Fibroblast of villous mesenchyme (primary cell): ENCODE measurements at regions not wholly inside any gene's neighbourhood (a gene's known extent, or its start where the extent isn't known, plus 50 kb on each side); places are given as distances from the start of the nearest gene placed in this dataset.

Experiments used
- DNase-seq: peaks from one replicate; pipeline ENCODE4 v3.0.0-alpha.2; 2010; ENCODE audit warnings: low read depth
- H3K4me3 ChIP-seq: 2 replicates; pipeline ENCODE4 v1.5.1; 2011; ENCODE audit warnings: low read depth, mild to moderate bottlenecking, low read length
- CTCF ChIP-seq: IDR thresholded peaks from 2 replicates; pipeline ENCODE4 v1.5.1; 2012; ENCODE audit warnings: low read depth, mild to moderate bottlenecking, low read length; ENCODE audit not compliant: insufficient read depth

GRCh38 chr16:88283596-88283995 is 99.2 kb upstream of the ZNF469 start:
- no peak for DNase-seq
- H3K4me3 ChIP-seq = no peak overlapping the region

GRCh38 chr16:88284101-88284500 is 98.7 kb upstream of the ZNF469 start:
- no peak overlapping the region for H3K4me3 ChIP-seq
- no peak for DNase-seq
- no peak for TF ChIP-seq CTCF

More at GRCh38 chr16:88283596-88283995, 99.2 kb upstream of the ZNF469 start:
- no peak for TF ChIP-seq CTCF

GRCh38 chr16:88284626-88285513 is 97.9 kb upstream of the ZNF469 start:
- H3K4me3 ChIP-seq = no peak overlapping the region
- no peak for TF ChIP-seq CTCF
- DNase-seq = no peak

DNA sequence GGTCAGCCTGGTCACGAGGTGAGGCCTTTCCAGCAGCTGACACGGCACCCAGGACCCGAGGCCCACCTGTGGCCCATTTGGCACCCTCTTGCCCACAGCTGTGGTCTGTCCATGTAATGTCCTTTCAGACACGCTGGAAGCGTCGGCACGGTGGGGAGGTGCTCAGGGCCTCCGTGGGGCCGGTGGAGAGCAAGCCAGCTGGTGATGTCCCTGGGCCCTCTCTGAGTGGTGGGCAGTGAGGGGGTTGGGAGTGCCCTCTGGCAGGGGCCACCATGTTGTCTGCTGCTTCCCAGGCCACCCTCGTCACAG is 97.3 kb upstream of the ZNF469 start:
- no peak for TF ChIP-seq CTCF
- H3K4me3 ChIP-seq = no peak overlapping the region
- DNase-seq = no peak

- TF ChIP-seq CTCF = no peak
- no peak overlapping the region for H3K4me3 ChIP-seq
- no peak for DNase-seq
Measured at GRCh38 chr16:88286301-88286923, 96.3 kb upstream of the ZNF469 start.

- no peak overlapping the region for H3K4me3 ChIP-seq
- DNase-seq = no peak
- TF ChIP-seq CTCF = peak; percentile 51
Measured at GRCh38 chr16:88287219-88287618, 95.5 kb upstream of the ZNF469 start.
